K562 (cell line): ENCODE measurements at regions not wholly inside any gene's neighbourhood (a gene's known extent, or its start where the extent isn't known, plus 50 kb on each side); places are given as distances from the start of the nearest gene placed in this dataset.

ENCODE experiments used
- BHLHE40 ChIP-seq: IDR thresholded peaks from 2 replicates; pipeline ENCODE4 v1.6.1; 2011; ENCODE audit warnings: low read length, improper control_type of control experiment
- CBFA2T2 ChIP-seq: fragments of 450-650 bp; conservative IDR thresholded peaks from 2 replicates; pipeline ENCODE4 v1.6.1; 2017; ENCODE audit warnings: mild to moderate bottlenecking
- CBX2 ChIP-seq: fragments of 200-600 bp; sonication (generic); IDR thresholded peaks from one replicate; pipeline ENCODE4 v1.6.1; 2012; ENCODE audit warnings: mild to moderate bottlenecking, low read length, inconsistent platforms; ENCODE audit not compliant: insufficient read depth, poor library complexity, severe bottlenecking
- CTBP1 ChIP-seq: fragments of 450-650 bp; IDR thresholded peaks from 2 replicates; pipeline ENCODE4 v1.6.1; 2016; ENCODE audit warnings: borderline replicate concordance
- EP300 ChIP-seq: IDR thresholded peaks from 2 replicates; pipeline ENCODE4 v1.6.1; 2012; ENCODE audit warnings: low read length, improper control_type of control experiment
- EP400 ChIP-seq: fragments of 450-650 bp; IDR thresholded peaks from 2 replicates; pipeline ENCODE4 v1.6.1; 2017; ENCODE audit warnings: antibody characterized with exemption, mild to moderate bottlenecking, moderate library complexity
- GMEB1 ChIP-seq: fragments of 250-450 bp; sonication (Bioruptor Pico); IDR thresholded peaks from 2 replicates; pipeline ENCODE4 v1.4.0; 2020; ENCODE audit warnings: mild to moderate bottlenecking
- GTF2A2 ChIP-seq: IDR thresholded peaks from 2 replicates; pipeline ENCODE4 v1.6.1; 2016; ENCODE audit warnings: mild to moderate bottlenecking, missing genetic modification characterization, missing compliant biosample characterization
- GTF2B ChIP-seq: IDR thresholded peaks from 2 replicates; pipeline ENCODE4 v1.6.1; 2011; ENCODE audit not compliant: insufficient read length; ENCODE audit errors: extremely low read depth
- KDM1A ChIP-seq, 2 experiments: fragments of 450-650 bp; IDR thresholded peaks; 2 replicates each; pipeline ENCODE4 v1.6.1; 2016; ENCODE audit warnings: mild to moderate bottlenecking in 2 of 2
- MEIS2 ChIP-seq: fragments of 450-650 bp; IDR thresholded peaks from 2 replicates; pipeline ENCODE4 v1.6.1; 2014; ENCODE audit warnings: mild to moderate bottlenecking; ENCODE audit not compliant: partially characterized antibody
- MNT ChIP-seq, 2 experiments: fragments of 450-650 bp; conservative IDR thresholded peaks; 2 replicates each; pipeline ENCODE4 v1.6.1; 2017; ENCODE audit warnings: mild to moderate bottlenecking in 2 of 2, moderate library complexity in 2 of 2
- MTA1 ChIP-seq: fragments of 450-650 bp; IDR thresholded peaks from 2 replicates; pipeline ENCODE4 v1.6.1; 2017; ENCODE audit warnings: borderline replicate concordance
- NBN ChIP-seq: fragments of 450-650 bp; IDR thresholded peaks from 2 replicates; pipeline ENCODE4 v1.6.1; 2016; ENCODE audit warnings: low read depth, mild to moderate bottlenecking
- NCOA6 ChIP-seq: fragments of 450-650 bp; IDR thresholded peaks from 2 replicates; pipeline ENCODE4 v1.6.1; 2017; ENCODE audit warnings: mild to moderate bottlenecking
- NEUROD1 ChIP-seq: fragments of 150-350 bp; IDR thresholded peaks from 2 replicates; pipeline ENCODE4 v1.6.1; 2014; ENCODE audit warnings: borderline replicate concordance, low read length, low read depth; ENCODE audit not compliant: partially characterized antibody
- OTX1 ChIP-seq: fragments of 450-650 bp; formaldehyde crosslinking; IDR thresholded peaks from 2 replicates; pipeline ENCODE4 v1.4.0; 2022; ENCODE audit warnings: mild to moderate bottlenecking
- RCOR1 ChIP-seq, 2 experiments: IDR thresholded peaks; 2 replicates each; pipeline ENCODE4 v1.6.1; 2012; ENCODE audit warnings: low read depth in 2 of 2, low read length in 2 of 2, borderline replicate concordance in 1 of 2, improper control_type of control experiment in 1 of 2
- ZNF134 ChIP-seq: fragments of 250-450 bp; sonication (Bioruptor Pico); conservative IDR thresholded peaks from 2 replicates; pipeline ENCODE4 v1.4.0; 2020
- ZNF175 ChIP-seq: fragments of 200-800 bp; sonication (Bioruptor generic); IDR thresholded peaks from 2 replicates; pipeline ENCODE4 v1.6.1; 2016; ENCODE audit warnings: low read depth, mild to moderate bottlenecking, missing genetic modification characterization, missing compliant biosample characterization
- ZNF316 ChIP-seq: fragments of 450-650 bp; IDR thresholded peaks from 2 replicates; pipeline ENCODE4 v1.6.1; 2016
- ZNF445 ChIP-seq: fragments of 250-450 bp; sonication (Bioruptor Pico); IDR thresholded peaks from 2 replicates; pipeline ENCODE4 v1.4.0; 2020; ENCODE audit warnings: low read depth, mild to moderate bottlenecking, moderate library complexity
- ZNF57 ChIP-seq: fragments of 450-650 bp; formaldehyde crosslinking; IDR thresholded peaks from 2 replicates; pipeline ENCODE4 v1.4.0; 2020; ENCODE audit warnings: mild to moderate bottlenecking, moderate library complexity
- ZNF695 ChIP-seq: fragments of 450-650 bp; formaldehyde crosslinking; IDR thresholded peaks from 2 replicates; pipeline ENCODE4 v1.4.0; 2020; ENCODE audit warnings: mild to moderate bottlenecking, moderate library complexity
- TF ChIP-seq, protein P1 (sequence below): IDR thresholded peaks from 2 replicates; pipeline ENCODE4 v1.6.1; 2012; ENCODE audit warnings: low read depth, low read length, improper control_type of control experiment, borderline replicate concordance

- TF ChIP-seq, protein P1, sequence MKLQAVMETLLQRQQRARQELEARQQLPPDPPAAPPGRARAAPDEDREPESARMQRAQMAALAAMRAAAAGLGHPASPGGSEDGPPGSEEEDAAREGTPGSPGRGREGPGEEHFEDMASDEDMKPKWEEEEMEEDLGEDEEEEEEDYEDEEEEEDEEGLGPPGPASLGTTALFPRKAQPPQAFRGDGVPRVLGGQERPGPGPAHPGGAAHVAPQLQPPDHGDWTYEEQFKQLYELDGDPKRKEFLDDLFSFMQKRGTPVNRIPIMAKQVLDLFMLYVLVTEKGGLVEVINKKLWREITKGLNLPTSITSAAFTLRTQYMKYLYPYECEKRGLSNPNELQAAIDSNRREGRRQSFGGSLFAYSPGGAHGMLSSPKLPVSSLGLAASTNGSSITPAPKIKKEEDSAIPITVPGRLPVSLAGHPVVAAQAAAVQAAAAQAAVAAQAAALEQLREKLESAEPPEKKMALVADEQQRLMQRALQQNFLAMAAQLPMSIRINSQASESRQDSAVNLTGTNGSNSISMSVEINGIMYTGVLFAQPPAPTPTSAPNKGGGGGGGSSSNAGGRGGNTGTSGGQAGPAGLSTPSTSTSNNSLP, result peak; percentile 33; the same call in 1 of the 2 replicates
- TF ChIP-seq ZNF445 (CRISPR knock-in tag) (no peak), BHLHE40 (no peak), NEUROD1 (no peak), GMEB1 (CRISPR knock-in tag) (no peak), CBFA2T2 (peak; percentile 66), KDM1A (IDR thresholded peaks at IDR 0.05) (peak; percentile 62 to 64; a peak in 3 of 4 replicates), GTF2A2 (no peak), ZNF695 (CRISPR knock-in tag) (no peak), ZNF175 (peak; percentile 46), OTX1 (CRISPR knock-in tag) (no peak), ZNF57 (CRISPR knock-in tag) (no peak), MEIS2 (peak; percentile 29), MTA1 (no peak), ZNF316 (peak; percentile 51), RCOR1 (IDR thresholded peaks at IDR 0.05; ENCODE audit: borderline replicate concordance in 1 of 2, low read depth in 2 of 2, low read length in 2 of 2) (peak in 1 of 2 experiments; percentile 57; a peak in 1 of 4 replicates), NBN (peak; percentile 21; the same call in 1 of the 2 replicates), MNT (conservative IDR thresholded peaks at IDR 0.05) (peak in 1 of 2 experiments; percentile 35; a peak in 2 of 4 replicates), GTF2B (no peak), ZNF134 (CRISPR knock-in tag) (no peak), EP400 (peak; percentile 7; the same call in 1 of the 2 replicates), NCOA6 (peak; percentile 39; the same call in 1 of the 2 replicates), CTBP1 (peak; percentile 31; the same call in 1 of the 2 replicates), EP300 (peak; percentile 95), CBX2 (no peak)
Measured at GRCh38 chr19:28605501-28606268, 607.3 kb downstream of the UQCRFS1 start (continued).
